Uterus (tissue), 2 donors: ENCODE measurements at regions not wholly inside any gene's neighbourhood (a gene's known extent, or its start where the extent isn't known, plus 50 kb on each side); places are given as distances from the start of the nearest gene placed in this dataset.

Experiments used
- CTCF ChIP-seq, 4 experiments: fragments of 200-600 bp in 2 of 4; fragments of 450-650 bp in 2 of 4; sonication (generic) in 2 of 4; IDR thresholded peaks; one replicate each; pipeline ENCODE4 v1.5.1; 2016 to 2019; ENCODE audit warnings: antibody characterized with exemption in 4 of 4, mild to moderate bottlenecking in 2 of 4, moderate library complexity in 1 of 4
- POLR2A ChIP-seq, 2 donors: fragments of 450-650 bp; IDR thresholded peaks; one replicate each; pipeline ENCODE4 v1.6.1; 2016; ENCODE audit warnings: antibody characterized with exemption in 2 of 2, mild to moderate bottlenecking in 1 of 2, moderate library complexity in 1 of 2

- TF ChIP-seq POLR2A (IDR thresholded peaks at IDR 0.05): no peak
- no peak for TF ChIP-seq CTCF (IDR thresholded peaks at IDR 0.05)
Observed at GRCh38 chr5:167283691-167284090, 1007.8 kb upstream of the WWC1 start.
